Esophagus squamous epithelium (tissue), 5 donors: ENCODE measurements at regions not wholly inside any gene's neighbourhood (a gene's known extent, or its start where the extent isn't known, plus 50 kb on each side); places are given as distances from the start of the nearest gene placed in this dataset.
"Not testable (repeated sequence)": the region's sequence is repeated elsewhere in the genome, so short reads cannot be mapped to it uniquely, and the experiment has no call there.

Experiments used
- DNase-seq: peaks from one replicate; lab custom pipeline; 2025; lab: John Stamatoyannopoulos, UW
- H3K27ac ChIP-seq, 4 donors: fragments of 200-600 bp; sonication (generic); one replicate each; pipeline ENCODE4 v1.5.1; 2016 to 2019; ENCODE audit warnings: mild to moderate bottlenecking in 1 of 4
- H3K27me3 ChIP-seq, 4 donors: fragments of 200-600 bp; sonication (generic); 1 replicate in 3 of 4; 2 replicates in 1 of 4; pipeline versions ENCODE4 v1.5.1 to v1.6.0; 2017 to 2021; ENCODE audit warnings: antibody characterized with exemption in 1 of 4
- H3K36me3 ChIP-seq, 3 donors: fragments of 200-600 bp; sonication (generic); one replicate each; pipeline ENCODE4 v1.5.1; 2016 to 2019
- H3K4me1 ChIP-seq, 3 donors: fragments of 200-600 bp; sonication (generic); one replicate each; pipeline ENCODE4 v1.5.1; 2017 to 2019
- H3K4me3 ChIP-seq, 4 donors: fragments of 200-600 bp; sonication (generic); 1 replicate in 3 of 4; 2 replicates in 1 of 4; pipeline ENCODE4 v1.5.1; 2016 to 2019; ENCODE audit warnings: mild to moderate bottlenecking in 2 of 4, moderate library complexity in 1 of 4
- H3K9me3 ChIP-seq, 3 donors: fragments of 200-600 bp; sonication (generic); one replicate each; pipeline ENCODE4 v1.5.1; 2016 to 2019
- CTCF ChIP-seq, 6 experiments: fragments of 450-650 bp in 4 of 6; fragments of 200-600 bp in 2 of 6; sonication (generic) in 2 of 6; IDR thresholded peaks; one replicate each; pipeline ENCODE4 v1.5.1; 2016 to 2019; ENCODE audit warnings: antibody characterized with exemption in 6 of 6, mild to moderate bottlenecking in 4 of 6, moderate library complexity in 4 of 6
- POLR2A ChIP-seq, 4 donors: fragments of 450-650 bp; IDR thresholded peaks; one replicate each; pipeline ENCODE4 v1.6.1; 2017; ENCODE audit warnings: antibody characterized with exemption in 4 of 4, mild to moderate bottlenecking in 4 of 4, moderate library complexity in 3 of 4
- WGBS, 2 donors: methylation state at CpG; one replicate each; pipeline ENCODE4 v1.1.5; 2018; 5-methylcytosine and 5-hydroxymethylcytosine counted together
- intact Hi-C: fragments of 100-400 bp; cut with DNase I; formaldehyde crosslinking; loops from one replicate; pipeline ENCODE4 v1.15.0; 2022
- donor health status: DM: yes; HTN: yes; CAD: no.

- peaks cover 0 to 9% (median 0%) of the 10 kb centered on the region in 3 donors for H3K4me1 ChIP-seq
- no peak for DNase-seq
- H3K9me3 ChIP-seq = peaks cover 0 to 11% (median 11%) of the 10 kb centered on the region in 3 donors
- no peaks in the 10 kb centered on the region for H3K36me3 ChIP-seq
- H3K4me3 ChIP-seq = no peak overlapping the region
- peaks cover 0 to 9% (median 0%) of the 10 kb centered on the region in 4 donors for H3K27me3 ChIP-seq
- intact Hi-C loops = no loop called here
- no peak overlapping the region for H3K27ac ChIP-seq
- 73 to 87% methylated on average over 11 of the region's 11 CpGs for WGBS, 2 donors
- TF ChIP-seq CTCF (IDR thresholded peaks at IDR 0.05) (no peak), POLR2A (IDR thresholded peaks at IDR 0.05) (no peak)
Observed at GRCh38 chr2:12017499-12018157, 271.2 kb downstream of the LPIN1 start.

GRCh38 chr2:12018726-12019125 lies 272.3 kb downstream of the LPIN1 start:
- H3K9me3 ChIP-seq = peaks cover 0 to 11% (median 11%) of the 10 kb centered on the region in 3 donors
- H3K36me3 ChIP-seq, intact Hi-C loops, H3K27ac ChIP-seq, H3K4me3 ChIP-seq, DNase-seq, H3K27me3 ChIP-seq, H3K4me1 ChIP-seq: not testable (repeated sequence)
- 70 to 80% methylated on average over 5 of the region's 5 CpGs for WGBS, 2 donors

GRCh38 chr2:12020833-12021469 lies 274.5 kb downstream of the LPIN1 start:
- intact Hi-C loops = no loop called here
- H3K27me3 ChIP-seq = peaks cover 0 to 9% (median 0%) of the 10 kb centered on the region in 4 donors
- H3K4me1 ChIP-seq = no peaks in the 10 kb centered on the region
- no peaks in the 10 kb centered on the region for H3K36me3 ChIP-seq
- peaks cover 0 to 11% (median 11%) of the 10 kb centered on the region in 3 donors for H3K9me3 ChIP-seq
- 89 to 96% methylated on average over 2 to 3 of the region's 3 CpGs for WGBS, 2 donors
- H3K4me3 ChIP-seq = no peak overlapping the region
- no peak for DNase-seq
- H3K27ac ChIP-seq = no peak overlapping the region
- TF ChIP-seq POLR2A (IDR thresholded peaks at IDR 0.05) = no peak
- no peak for TF ChIP-seq CTCF (IDR thresholded peaks at IDR 0.05)

GRCh38 chr2:12024197-12024907 lies 277.9 kb downstream of the LPIN1 start:
- DNase-seq, intact Hi-C loops: not testable (repeated sequence)

DNA sequence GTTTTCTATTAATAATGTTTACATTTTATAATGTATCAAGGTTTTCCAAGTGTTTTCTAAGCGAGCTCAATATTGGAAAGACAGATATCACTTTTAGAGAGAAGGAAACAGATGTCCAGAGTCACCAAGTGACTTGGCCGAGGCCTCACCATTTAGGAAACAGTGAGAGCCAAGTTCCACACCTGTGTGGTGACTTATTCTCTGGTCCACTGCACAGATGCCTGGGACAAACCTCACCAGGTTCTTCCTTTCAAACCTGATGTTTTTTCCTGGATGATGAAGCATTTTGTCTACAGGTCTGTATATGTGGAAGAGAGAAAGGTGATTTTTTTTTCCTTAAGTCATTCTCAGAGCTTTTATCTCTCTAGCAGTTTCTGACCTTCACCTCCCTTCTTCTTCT lies 280.7 kb downstream of the LPIN1 start:
- no peak overlapping the region for H3K4me3 ChIP-seq
- intact Hi-C loops = no loop called here
- no peak overlapping the region for H3K27ac ChIP-seq
- H3K4me1 ChIP-seq = no peaks in the 10 kb centered on the region
- H3K27me3 ChIP-seq = no peaks in the 10 kb centered on the region
- WGBS, 2 donors = 65 to 70% methylated on average over 2 of the region's 2 CpGs
- no peaks in the 10 kb centered on the region for H3K9me3 ChIP-seq
- DNase-seq = no peak
- no peaks in the 10 kb centered on the region for H3K36me3 ChIP-seq
- TF ChIP-seq POLR2A (IDR thresholded peaks at IDR 0.05) (no peak), CTCF (IDR thresholded peaks at IDR 0.05) (no peak)

More at GRCh38 chr2:12024197-12024907, 277.9 kb downstream of the LPIN1 start:
- 46 to 53% methylated on average over 5 of the region's 5 CpGs for WGBS, 2 donors
- H3K4me3 ChIP-seq, H3K27me3 ChIP-seq, H3K36me3 ChIP-seq, H3K4me1 ChIP-seq, H3K27ac ChIP-seq: not testable (repeated sequence)
- peaks cover 0 to 11% (median 11%) of the 10 kb centered on the region in 3 donors for H3K9me3 ChIP-seq

DNA sequence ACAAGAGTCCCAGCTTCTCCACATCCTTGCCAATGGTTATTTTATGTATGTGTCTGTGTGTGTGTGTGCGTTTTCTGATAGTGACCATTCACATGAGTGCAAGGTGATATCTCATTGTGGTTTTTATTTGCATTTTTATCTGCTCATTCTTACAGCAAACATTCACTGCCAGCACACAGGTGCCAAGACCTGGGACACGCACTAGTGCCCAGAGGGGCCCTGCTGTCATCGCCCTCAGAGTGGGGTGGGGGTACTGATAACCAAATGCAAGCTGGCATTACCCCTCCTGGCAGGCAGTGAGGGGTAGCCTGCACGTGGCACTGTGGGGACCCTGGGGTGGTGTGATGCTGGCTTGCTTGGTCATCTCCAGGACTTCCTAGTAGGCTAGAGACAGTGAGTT lies 285.4 kb downstream of the LPIN1 start:
- no peaks in the 10 kb centered on the region for H3K36me3 ChIP-seq
- no peaks in the 10 kb centered on the region for H3K27me3 ChIP-seq
- DNase-seq = no peak
- 68 to 87% methylated on average over 4 of the region's 4 CpGs for WGBS, 2 donors
- H3K4me1 ChIP-seq = peaks cover 0 to 3% (median 0%) of the 10 kb centered on the region in 3 donors
- H3K9me3 ChIP-seq = no peaks in the 10 kb centered on the region
- H3K4me3 ChIP-seq = no peak overlapping the region
- intact Hi-C loops = no loop called here
- TF ChIP-seq POLR2A (IDR thresholded peaks at IDR 0.05) = no peak
- H3K27ac ChIP-seq = no peak overlapping the region
